ENCODE measurements at regions not wholly inside any gene's neighbourhood (a gene's known extent, or its start where the extent isn't known, plus 50 kb on each side); places are given as distances from the start of the nearest gene placed in this dataset.

DNA sequence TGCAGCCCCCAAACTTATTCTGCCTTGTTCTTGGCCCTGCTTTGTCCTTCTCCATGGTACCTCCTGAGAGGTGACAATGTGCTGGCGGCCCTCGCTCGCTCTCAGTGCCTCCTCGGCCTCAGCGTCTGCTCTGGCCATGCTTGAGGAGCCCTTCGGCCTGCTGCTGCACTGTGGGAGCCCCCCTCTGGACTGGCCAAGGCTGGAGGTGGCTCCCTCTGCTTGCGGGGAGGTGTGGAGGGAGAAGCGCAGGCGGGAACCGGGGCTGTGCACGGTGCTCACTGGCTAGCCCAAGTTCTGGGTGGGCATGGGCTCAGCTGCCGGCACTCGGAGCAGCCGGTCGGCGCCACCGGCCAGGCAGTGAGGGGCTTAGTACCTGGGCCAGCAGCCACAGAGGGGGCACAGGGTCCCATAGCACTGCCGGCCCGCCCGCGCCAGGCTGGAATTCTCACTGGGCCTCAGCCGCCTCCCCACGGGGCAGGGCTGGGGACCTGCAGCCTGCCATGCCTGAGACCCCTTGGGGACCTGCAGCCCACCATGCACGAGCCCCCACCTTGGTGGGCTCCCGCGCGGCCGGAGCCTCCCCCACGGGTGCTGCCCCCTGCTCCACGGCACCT is 55.9 kb upstream of the RALGAPA2 start:
- 79% methylated on average over 18 of the region's 30 CpGs for WGBS (ENCODE audit: low lambda C conversion rate)

DNA sequence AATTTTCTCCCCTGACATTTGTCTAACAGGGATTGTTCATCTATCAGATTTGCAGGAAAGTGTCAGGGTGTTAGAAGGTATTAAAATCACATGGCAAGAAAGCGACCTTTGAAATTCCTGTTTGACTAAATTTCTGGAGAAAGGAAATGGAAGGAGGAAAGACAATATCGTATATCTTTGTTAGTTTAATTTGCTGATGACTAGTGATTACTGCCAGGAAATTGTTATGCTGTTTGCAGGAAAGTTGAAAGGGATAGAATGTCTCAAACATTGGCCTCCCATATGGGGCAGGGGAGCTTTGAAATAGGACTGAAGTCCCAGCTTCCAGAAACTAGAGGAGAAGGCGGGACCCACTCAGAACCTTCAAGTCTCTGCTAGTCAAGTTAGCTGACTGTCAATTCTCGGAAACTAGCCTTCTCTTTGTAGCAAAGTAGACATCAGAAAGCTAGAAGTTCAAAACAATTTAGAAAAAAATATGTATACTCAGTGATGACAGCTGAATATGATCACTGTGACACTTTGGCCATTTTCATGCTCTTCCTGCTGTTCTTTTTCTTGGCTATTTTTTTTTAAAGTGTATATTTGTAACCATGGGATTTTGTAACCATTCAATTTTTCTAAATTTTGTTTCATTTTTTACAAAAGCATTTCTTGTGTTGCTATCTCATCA is 53.4 kb upstream of the RALGAPA2 start:
- Histone ChIP-seq H3K79me2 (ENCODE audit: insufficient read depth, low read length) (no peaks in the 10 kb centered on the region), H3K36me3 (replicated peaks in 1 of 2; ENCODE audit: control insufficient read depth in 1 of 2, insufficient read depth in 2 of 2, low read length in 2 of 2) (no peaks in the 10 kb centered on the region), H4K20me1 (ENCODE audit: insufficient read depth, low read length) (no peaks in the 10 kb centered on the region), H3K27ac (ENCODE audit: extremely low read length, insufficient read depth, low read length) (no peak overlapping the region), H3K4me2 (ENCODE audit: low read depth, low read length) (no peak overlapping the region), H3K4me1 (ENCODE audit: insufficient read depth, low read length) (no peaks in the 10 kb centered on the region), H2AFZ (ENCODE audit: low read length) (no peak overlapping the region), H3K4me3 (replicated peaks in 1 of 3; ENCODE audit: insufficient read depth in 1 of 3, low read depth in 2 of 3, low read length in 3 of 3) (no peak overlapping the region), H3K27me3 (ENCODE audit: control insufficient read depth in 1 of 2, insufficient read depth in 2 of 2, low read length in 2 of 2) (no peaks in the 10 kb centered on the region), H3K9ac (ENCODE audit: insufficient read depth, low read depth, low read length) (no peak overlapping the region), H3K9me3 (ENCODE audit: low read length) (no peaks in the 10 kb centered on the region)
- DNase-seq (ENCODE audit: low spot score) (no peak), FAIRE-seq (peak; percentile 8), ATAC-seq (no peak)
- POLR2A ChIA-PET: no interaction called here
- 18% methylated on average over 4 of the region's 4 CpGs for WGBS (ENCODE audit: low lambda C conversion rate)
- no TSS peak for BruUV-seq (replicated peaks)
- intact Hi-C loops (cut with micrococcal nuclease; ENCODE audit: unreplicated experiment) (loop anchor here (2.0 kb wide), 1 partner anchor 77 kb away; no protein-coding TSS in a partner anchor), in situ Hi-C loops (cut with HindIII; ENCODE audit: extremely low pct_ligation_motif_present, low pct_unique_long_range_greater_than_20kb) (no loop called here)
- CTCF ChIA-PET (ENCODE audit: low intra/inter-chr PET ratio, low total read pairs): no interaction called here
- TF ChIP-seq, protein P1, sequence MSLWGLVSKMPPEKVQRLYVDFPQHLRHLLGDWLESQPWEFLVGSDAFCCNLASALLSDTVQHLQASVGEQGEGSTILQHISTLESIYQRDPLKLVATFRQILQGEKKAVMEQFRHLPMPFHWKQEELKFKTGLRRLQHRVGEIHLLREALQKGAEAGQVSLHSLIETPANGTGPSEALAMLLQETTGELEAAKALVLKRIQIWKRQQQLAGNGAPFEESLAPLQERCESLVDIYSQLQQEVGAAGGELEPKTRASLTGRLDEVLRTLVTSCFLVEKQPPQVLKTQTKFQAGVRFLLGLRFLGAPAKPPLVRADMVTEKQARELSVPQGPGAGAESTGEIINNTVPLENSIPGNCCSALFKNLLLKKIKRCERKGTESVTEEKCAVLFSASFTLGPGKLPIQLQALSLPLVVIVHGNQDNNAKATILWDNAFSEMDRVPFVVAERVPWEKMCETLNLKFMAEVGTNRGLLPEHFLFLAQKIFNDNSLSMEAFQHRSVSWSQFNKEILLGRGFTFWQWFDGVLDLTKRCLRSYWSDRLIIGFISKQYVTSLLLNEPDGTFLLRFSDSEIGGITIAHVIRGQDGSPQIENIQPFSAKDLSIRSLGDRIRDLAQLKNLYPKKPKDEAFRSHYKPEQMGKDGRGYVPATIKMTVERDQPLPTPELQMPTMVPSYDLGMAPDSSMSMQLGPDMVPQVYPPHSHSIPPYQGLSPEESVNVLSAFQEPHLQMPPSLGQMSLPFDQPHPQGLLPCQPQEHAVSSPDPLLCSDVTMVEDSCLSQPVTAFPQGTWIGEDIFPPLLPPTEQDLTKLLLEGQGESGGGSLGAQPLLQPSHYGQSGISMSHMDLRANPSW (CRISPR knock-in tag; IDR thresholded peaks at IDR 0.05; ENCODE audit: borderline replicate concordance): no peak

More for the DNA sequence above, 55.9 kb upstream of the RALGAPA2 start:
- intact Hi-C loops (cut with micrococcal nuclease; ENCODE audit: unreplicated experiment) (no loop called here), in situ Hi-C loops (cut with HindIII; ENCODE audit: extremely low pct_ligation_motif_present, low pct_unique_long_range_greater_than_20kb) (no loop called here)
- H3K4me2 ChIP-seq (ENCODE audit: low read depth, low read length): no peak overlapping the region
- 0 out of 5 replicates have a peak, but pooled peaks cover 0 to 4% of the 10 kb centered on the region in 2 experiments for H3K27me3 ChIP-seq (ENCODE audit: control insufficient read depth in 1 of 2, insufficient read depth in 2 of 2, low read length in 2 of 2)
- no peak overlapping the region for H3K4me3 ChIP-seq (replicated peaks in 1 of 3; ENCODE audit: insufficient read depth in 1 of 3, low read depth in 2 of 3, low read length in 3 of 3)
- peaks cover 5% of the 10 kb centered on the region; the same call in 1 of the 2 replicates for H3K9me3 ChIP-seq (ENCODE audit: low read length)
- FAIRE-seq: no peak
- no peak overlapping the region for H2AFZ ChIP-seq (ENCODE audit: low read length)
- no TSS peak for BruUV-seq (replicated peaks)
- POLR2A ChIA-PET: no interaction called here
- TF ChIP-seq PHF20 (CRISPR knock-in tag; IDR thresholded peaks at IDR 0.05) (0 out of 2 replicates have a peak, but pooled peaks have one; percentile 21), ZNF850 (CRISPR knock-in tag; conservative IDR thresholded peaks at IDR 0.05) (peak; percentile 96; the same call in 1 of the 2 replicates), MIER3 (CRISPR knock-in tag; IDR thresholded peaks at IDR 0.05; ENCODE audit: borderline replicate concordance) (no peak)
- H3K79me2 ChIP-seq (ENCODE audit: insufficient read depth, low read length): no peaks in the 10 kb centered on the region
- no peaks in the 10 kb centered on the region for H3K4me1 ChIP-seq (ENCODE audit: insufficient read depth, low read length)
- no peak for DNase-seq (ENCODE audit: low spot score)
- H3K27ac ChIP-seq (ENCODE audit: extremely low read length, insufficient read depth, low read length): no peak overlapping the region
- no peaks in the 10 kb centered on the region for H3K36me3 ChIP-seq (replicated peaks in 1 of 2; ENCODE audit: control insufficient read depth in 1 of 2, insufficient read depth in 2 of 2, low read length in 2 of 2)
- CTCF ChIA-PET (ENCODE audit: low intra/inter-chr PET ratio, low total read pairs): no interaction called here
- ATAC-seq: no peak
- no peak overlapping the region for H3K9ac ChIP-seq (ENCODE audit: insufficient read depth, low read depth, low read length)
- no peaks in the 10 kb centered on the region for H4K20me1 ChIP-seq (ENCODE audit: insufficient read depth, low read length)
